GM19455 (cell line): ENCODE measurements at regions not wholly inside any gene's neighbourhood (a gene's known extent, or its start where the extent isn't known, plus 50 kb on each side); places are given as distances from the start of the nearest gene placed in this dataset.
"Not testable (repeated sequence)": the region's sequence is repeated elsewhere in the genome, so short reads cannot be mapped to it uniquely, and the experiment has no call there.

ENCODE experiments used
- ATAC-seq: cut with Tn5 transposase; IDR thresholded peaks from one replicate; pipeline ENCODE4 v1.9.1; 2021; ENCODE audit not compliant: unreplicated experiment

DNA sequence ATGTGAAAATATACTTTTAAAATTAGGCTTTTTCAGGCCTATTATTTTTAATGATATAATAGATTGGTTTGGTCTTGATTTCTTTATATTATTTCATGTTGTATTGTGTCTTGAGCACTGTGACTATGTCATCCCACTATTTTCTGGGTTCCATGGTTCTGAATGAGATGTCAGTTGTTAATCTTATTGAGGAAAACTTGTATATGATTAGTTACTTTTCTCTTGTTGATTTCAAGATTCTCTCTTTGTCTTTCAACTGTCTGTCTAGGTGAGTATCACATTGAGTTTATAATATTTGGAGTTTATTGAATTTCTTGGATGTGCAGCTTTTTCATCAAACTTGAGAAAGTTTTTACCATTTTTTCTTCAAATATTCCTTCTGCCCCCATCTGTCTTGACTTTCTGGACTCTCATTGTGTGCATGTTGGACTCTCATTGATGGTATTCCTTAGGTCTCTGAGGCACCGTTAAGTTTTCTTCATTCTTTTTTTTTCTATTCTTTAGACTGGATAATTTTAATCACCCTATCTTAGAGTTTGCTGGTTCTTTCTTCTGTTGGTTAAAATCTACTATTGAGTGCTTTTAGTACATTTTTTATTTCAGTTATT is 175.8 kb downstream of the TMEM167A start:
- ATAC-seq = no peak

DNA sequence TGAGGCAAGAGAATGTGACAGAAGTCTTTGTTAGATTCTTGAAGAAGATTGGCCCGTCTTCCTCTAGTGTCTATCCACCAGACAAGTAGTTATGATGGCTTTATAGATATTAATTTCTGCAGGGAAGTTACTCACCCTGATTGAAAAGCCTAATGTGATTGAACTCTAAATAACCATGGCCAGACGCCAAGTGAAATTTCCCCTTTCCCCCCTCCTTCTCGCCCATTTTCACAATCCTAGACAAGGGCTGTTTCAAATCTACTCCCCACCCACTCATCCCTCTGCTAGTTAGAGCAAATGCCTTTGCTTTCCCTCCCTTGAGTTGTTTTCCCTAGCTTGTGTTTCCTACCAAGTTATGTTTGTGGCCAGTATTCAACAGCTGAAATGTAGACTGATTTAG is 182.5 kb downstream of the TMEM167A start:
- ATAC-seq = no peak

DNA sequence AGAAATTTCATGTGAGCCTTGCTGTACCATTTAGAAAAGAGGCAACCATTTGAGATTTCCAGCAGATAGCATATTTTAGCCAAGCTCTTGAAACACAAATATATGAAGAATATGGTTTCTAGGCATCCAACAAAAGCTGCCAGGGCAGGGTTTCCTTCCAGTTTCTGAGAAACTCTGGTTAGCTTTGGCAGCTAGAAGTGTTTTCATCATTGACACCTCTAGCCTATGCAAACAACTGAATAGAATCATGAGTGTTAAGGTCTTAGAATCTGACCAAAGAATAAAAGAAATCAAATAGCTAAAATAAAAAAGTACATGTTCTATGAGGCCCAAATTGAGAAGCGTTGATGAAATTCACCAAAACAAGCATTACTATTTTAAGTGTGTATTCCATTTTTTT is 188.1 kb downstream of the TMEM167A start:
- no peak for ATAC-seq

DNA sequence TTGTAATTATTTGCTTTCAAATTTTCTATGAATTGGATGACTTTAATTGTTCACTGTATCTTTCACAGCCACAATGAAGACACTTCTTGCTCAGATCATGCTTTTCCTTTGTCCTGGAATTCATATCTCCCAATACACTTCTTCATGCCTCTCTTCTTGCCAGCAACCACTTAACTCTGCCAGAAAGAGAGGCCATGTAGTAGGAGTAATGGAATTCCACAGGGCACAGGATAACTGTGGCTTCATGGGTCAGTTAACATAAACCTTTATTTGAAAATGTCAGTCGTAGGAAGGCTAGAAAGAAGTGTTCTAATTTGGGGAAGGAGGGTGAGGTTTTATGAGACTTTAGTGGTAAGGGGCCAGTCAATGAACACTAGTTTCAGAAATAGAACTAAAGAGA is 190.3 kb downstream of the TMEM167A start:
- ATAC-seq = no peak

DNA sequence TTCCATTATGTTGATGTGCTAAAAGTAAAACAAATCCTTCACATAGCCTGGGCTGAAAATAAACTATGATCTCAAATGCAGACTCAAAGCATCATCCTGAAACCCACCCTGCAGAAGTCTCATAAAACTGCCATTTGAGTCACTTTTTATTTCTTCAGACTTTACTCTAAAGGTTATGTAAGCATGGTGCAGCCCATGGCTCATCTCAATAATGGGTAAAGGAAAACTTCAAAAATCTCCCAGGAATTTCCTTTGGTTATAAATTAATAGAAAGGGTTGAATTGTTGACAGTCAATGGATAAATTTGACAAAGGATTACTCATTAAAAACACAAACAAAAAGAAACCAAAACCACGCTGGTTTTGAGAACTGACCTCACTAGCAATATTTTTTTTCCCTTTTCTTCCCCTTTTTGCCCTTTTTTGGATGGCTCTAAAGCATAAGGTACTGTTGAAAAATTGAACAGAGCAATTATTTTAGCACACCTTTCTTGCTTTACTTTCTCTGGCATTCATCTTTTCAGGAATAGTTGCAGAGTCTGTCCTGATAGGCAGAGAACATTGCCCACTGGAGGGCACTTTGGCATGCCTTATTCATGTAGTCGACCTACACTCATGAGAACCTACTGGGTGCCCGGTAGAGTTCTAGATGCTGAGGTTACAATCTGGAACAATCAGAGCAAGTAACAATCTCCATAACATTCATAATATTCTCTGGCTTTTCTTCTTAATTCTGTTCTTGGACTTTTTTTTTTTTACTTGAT is 191.4 kb downstream of the TMEM167A start:
- ATAC-seq = no peak

DNA sequence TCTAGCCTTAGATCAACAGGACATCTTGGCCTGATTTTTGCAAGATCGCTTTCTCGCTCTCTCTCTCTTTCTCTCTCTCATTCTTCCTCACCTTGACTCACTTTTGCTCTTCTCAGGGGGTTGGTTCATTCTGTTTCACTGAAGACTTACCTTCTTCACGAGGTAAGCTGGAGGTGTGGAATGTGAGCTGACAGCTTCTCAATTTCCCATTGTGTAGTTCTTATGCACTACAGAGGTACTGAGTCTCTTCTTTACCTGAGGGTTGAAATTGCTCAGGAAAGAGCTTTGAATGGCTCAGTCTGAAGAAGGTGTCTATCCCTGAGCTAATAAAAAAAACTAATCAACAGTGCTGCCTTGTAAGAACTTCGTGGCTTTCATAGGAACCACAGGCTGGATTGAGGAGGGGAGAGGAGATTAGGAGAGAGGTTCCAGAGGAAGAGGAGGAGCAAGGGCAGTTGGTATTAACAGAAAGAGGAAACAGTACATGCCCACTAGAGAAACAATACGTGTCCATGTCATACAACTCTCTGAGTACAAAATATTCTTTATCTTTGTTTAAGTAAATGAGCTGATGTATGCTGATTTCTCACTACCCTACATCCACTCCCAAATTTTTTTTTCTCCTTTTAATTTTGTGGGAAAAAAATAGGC is 192.2 kb downstream of the TMEM167A start:
- no peak for ATAC-seq

DNA sequence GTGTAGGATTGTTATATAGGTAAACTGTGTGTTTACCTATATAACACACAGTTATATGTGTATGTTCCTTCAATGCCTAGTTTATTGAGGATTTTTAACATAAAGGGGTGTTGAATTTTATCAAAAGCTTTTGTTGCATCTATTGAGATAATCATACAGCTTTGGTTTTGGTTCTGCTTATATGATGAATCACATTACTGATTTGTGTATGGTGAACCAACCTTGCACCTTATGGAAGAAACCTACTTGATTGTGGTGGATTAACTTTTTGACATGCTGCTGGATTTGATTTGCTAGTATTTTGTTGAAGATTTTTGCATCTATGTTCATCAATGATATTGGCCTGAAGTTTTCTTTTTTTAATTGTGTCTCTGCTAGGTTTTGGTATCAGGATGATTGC is 194.9 kb downstream of the TMEM167A start:
- no peak for ATAC-seq

DNA sequence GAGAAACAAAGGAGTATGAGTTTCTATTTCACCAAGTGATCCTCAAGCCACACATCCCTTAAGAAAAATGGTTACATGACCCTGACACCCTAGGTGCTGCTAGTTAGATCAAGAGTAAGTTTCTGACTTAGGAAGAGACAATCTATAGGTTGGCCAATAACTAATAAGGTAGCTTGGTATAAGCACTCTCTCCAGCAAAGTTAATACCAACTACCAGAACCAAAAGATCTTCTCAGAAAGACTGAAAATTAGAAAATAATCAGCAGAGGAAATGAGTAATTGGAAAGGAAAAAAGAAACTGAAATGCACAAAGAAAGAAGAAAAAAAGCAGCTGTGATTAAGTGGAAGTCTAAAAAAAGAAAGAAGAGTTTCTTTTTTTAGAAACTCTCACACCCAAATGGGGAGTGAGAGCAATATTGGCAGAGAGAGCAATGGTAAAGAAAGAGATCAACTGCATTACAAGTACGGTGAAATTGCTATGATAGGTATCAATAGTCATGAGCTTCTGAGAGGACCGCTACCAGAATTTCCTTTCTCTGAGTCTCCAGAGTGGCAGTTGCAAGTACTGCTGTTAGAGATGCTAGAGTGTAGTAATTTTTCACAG is 195.5 kb downstream of the TMEM167A start:
- ATAC-seq = peak; percentile 51

DNA sequence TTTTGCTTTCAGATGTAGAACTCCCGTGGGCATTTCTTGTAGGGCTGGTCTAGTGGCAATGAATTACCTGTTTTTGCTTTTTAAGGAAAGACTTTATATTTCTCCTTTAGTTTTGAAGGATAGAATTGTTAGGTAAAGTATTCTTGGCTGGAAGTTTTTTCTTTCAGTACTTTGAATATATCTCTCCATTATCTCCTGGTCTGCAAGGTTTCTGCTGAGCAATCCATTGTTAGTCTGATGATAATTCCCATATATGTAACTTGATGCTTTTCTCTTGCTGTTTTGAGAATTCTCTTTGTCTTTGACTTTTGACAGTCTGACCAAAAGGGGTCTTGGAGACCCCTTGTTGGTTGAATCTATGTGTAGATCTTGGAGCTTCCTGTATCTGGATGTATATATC is 198.1 kb downstream of the TMEM167A start:
- ATAC-seq = no peak

DNA sequence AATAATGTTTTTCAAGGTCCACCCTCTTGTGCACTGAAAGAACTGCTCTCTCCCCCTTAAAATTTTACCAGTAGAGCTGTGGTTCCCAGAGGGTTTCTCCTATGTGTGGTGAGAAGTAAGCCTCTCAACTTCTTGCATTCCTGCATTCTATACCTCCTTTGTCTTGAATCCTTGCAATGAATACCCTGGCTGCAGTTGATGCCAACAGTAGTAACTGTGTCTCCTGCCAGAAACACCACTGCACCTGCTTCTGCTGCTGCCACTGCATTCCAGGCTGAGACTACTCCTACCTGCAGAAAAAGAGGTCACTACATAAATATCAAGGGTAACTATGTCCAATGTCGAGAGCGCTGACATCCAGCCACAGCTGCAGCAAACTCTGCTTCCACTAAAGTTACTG is 203.7 kb downstream of the TMEM167A start:
- ATAC-seq = no peak

DNA sequence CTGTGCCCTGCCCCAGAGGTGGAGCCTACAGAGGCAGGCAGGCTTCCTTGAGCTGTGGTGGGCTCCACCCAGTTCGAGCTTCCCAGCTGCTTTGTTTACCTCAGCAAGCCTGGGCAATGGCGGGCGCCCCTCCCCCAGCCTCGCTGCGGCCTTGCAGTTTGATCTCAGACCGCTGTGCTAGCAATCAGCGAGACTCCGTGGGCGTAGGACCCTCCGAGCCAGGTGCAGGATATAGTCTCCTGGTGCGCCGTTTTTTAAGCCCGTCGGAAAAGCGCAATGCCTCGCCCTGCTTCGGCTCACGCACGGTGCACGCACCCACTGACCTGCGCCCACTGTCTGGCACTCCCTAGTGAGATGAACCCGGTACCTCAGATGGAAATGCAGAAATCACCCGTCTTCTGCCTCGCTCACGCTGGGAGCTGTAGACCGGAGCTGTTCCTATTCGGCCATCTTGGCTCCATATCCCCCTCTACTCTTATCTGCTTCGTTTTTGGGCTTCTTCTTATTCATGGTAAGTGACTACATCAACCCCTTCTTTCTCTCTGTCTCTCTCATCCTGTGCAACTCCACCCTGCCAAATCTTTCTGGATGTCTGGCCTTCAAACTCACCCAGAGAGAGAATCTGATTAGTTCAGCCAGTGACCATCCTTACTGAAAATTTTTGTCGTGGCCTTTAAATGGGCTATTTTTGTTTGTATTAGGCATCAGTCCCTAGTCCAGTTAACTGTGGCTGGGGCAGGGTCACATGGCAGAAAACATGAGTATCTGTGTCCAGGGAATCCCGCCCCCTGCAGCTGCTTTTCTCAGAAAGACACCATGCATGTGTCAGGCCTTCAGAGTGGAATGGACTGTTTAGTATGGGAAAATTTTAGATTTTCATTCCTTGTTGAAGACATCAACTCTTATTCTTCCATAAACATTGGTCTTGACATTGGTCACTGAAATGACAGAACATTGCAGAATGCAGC is 204.6 kb downstream of the TMEM167A start:
- ATAC-seq = not testable (repeated sequence)

DNA sequence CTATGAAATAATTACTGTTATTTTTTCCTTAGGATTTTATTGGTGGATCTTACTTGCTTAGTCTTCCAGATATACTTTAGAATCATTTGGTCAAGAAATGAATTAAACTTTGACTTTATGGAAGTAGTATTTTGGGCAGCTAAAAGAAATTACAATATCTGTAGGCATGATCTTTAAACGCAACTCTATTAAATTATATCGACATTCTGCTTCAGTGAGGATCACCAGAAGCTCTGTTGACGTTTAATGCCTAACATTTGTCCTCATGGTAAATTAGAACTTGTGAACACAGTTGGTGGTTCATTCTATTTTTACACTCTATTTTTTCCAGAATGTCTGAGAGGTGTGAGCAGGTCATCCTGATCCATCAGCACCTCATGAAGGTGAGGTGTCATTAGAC is 211.6 kb downstream of the TMEM167A start:
- ATAC-seq = no peak

DNA sequence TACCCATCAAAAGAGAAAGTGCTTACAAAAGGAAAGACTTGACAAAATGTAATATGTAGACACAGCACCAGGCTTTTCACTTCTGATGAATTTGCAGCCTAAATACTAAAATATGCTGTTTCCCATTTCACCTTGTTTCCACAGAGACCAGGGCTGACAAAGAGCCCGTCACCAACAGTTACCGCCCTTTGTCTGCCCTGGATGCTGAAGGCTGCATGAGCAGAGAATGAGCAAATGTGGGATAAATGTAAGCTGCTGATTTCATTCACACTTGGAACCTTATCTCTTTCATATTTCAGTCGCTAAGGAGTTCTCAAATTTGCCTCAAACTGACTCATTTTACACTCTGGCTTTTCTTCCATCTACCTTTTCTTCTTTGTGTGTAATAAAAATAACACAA is 213.9 kb downstream of the TMEM167A start:
- ATAC-seq = no peak

DNA sequence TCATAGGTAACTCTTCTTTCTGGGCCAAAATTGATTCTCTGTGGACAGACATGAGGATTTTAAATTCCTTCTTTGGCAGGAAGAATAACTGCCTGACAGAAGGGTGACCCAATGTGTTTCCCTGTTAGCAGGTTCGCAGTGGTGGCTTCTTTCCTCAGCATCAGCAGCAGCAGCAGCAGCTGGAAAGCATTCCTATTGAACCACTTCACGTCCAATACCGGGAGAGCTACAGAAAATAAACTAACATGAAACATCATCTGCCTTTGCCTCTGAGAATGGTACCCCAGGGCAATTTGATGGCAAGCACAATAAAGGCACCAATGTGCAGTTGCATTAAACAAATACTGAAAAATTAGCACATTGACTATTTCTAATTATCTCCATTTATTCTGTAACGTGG is 214.5 kb downstream of the TMEM167A start:
- ATAC-seq = no peak

DNA sequence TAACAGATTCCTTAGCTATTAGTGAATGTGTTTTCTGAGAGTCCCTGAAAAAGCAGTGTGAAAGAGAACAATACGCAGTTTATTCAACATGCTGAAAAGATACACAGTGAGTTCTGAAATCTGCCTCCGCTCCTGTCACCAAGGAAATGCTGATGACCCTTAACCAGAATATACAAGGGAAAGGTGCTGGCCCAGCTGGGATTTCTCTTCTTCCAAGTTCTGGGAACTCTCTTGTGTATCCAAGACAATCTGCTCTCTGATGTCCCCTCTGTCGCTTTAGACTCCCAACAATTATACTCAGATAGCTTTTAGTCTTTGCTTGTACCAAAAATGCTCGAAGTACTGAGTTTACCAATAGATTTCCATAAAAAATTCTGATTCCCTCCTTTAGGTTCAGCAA is 214.9 kb downstream of the TMEM167A start:
- no peak for ATAC-seq

DNA sequence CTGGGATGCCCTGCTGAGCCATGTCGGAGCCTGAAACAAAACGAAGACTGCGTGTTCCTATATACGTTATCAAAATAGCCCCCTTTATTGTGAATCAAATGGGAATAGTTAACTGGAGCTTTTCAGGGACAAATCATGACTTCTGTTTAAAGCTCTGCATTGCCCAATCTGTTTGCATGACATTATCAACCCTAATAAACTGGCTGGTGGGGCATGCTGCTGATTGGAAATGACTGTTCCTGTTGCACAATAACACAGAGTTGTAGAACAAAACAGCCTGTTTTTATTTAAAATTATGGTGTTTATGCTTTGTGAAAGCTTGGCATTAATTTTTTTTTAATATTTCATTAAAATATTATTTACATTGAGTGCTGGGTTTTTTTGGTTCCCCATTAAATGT is 215.5 kb downstream of the TMEM167A start:
- ATAC-seq = no peak

DNA sequence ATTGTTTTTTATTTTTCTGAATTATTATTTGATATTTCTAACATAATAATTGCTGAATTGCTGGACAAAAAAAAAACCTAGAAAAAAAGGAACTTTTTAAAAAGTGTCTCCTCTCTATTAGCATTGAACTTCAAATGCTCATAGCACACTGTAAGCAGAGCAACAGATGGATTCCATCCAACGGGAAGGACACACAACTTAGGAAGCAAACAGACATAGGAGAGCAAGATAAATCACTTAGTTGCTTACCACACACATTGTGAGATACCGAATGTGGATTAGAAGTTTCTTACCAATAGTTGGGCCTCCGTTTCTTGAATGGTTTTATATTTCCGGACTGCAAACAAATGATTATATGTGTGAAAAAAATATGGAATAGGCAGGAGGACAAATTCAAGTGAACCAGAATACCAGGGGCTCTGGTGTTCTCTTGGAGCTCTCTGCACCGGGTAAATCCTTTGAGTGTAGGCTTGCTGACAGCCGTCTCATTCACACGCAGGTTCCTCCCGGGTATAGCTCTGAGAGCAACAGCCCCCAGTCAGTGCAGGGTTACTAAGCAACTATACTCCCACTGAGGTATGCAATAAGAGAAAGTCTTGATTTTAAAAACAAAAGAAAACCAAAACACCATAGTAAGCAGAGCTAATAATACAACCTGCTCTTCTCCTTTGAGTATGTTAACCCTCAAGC is 217.6 kb downstream of the TMEM167A start:
- ATAC-seq = no peak

DNA sequence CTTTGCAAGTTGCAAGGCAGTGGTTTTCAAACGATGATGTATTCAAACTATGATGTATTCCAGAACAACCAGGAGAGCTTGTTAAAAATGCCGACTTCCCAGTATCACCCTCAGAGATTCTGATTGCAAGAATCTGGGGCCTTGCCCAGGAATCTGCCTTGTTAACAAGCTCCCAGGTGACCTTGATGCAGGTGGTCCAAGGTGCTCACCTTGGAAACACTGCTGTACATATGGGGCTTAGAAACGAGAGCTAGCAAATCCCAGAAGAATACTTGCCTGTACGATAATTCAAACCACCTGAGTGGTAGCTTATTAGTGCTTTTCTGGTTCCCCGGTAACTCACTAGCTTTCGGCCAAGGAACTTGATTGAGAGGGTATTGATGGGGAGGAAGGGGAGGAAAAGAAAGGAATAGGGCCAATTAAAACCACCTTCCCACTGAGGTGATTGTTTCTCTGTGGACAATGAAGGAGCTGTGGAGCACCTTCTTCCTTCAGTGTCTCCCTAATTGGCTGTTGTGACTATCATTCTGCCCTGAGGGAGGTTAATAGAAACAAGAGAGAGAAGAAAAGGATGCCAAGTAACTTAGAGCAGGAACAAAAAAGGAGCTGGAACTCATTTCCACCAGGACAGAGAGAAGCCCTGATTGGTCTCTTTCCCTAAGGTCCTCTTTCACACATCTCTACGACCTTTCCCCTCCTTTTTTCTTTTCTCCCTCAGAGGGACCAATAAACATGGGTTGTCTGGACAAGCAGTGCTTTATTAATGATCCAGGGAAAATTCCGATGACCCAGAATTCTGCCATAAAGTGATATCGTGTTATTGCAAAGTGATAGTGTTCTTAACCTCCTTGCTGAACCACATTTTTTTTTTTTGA is 218.8 kb downstream of the TMEM167A start:
- no peak for ATAC-seq

DNA sequence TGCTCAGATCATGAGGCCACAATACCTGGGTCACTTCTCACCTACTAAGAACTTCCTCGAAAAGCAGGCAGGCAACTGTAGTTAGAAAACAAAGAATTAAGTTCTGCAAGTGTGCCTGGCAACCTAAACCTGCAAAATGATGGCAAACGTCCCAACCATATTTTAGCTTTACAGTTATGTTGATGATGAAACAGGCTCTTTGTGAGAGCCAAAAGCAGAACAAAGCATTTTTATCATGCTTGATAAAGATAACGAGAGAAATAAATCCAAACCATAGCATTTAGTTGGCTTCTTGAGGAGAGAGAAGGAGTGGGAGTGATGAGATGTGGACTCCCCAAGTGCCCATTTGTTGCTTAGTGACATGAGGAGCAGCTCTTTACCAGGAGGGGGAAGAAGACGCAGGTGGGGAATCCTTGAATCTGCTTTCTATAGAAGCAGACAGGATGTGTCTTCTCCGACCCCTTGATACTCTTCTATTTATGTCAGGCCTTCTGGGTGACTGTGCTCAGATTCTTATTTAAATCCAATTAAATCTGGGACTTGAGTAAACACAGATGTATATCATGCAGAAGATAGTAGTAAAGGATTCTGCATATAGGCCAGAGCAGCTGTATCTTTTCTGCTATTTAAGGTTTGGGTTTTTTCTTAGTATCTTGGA is 221.2 kb downstream of the TMEM167A start:
- ATAC-seq = no peak
